ENCODE measurements at regions not wholly inside any gene's neighbourhood (a gene's known extent, or its start where the extent isn't known, plus 50 kb on each side); places are given as distances from the start of the nearest gene placed in this dataset.

GRCh38 chr2:236671896-236672562 is 102.4 kb downstream of the ACKR3 start:
- TF ChIP-seq RAD21 (IDR thresholded peaks at IDR 0.05; ENCODE audit: low read depth) (no peak), TAF1 (IDR thresholded peaks at IDR 0.05; ENCODE audit: low read depth) (no peak), YY1 (IDR thresholded peaks at IDR 0.05; ENCODE audit: low read depth) (no peak)

- TF ChIP-seq, protein P1, sequence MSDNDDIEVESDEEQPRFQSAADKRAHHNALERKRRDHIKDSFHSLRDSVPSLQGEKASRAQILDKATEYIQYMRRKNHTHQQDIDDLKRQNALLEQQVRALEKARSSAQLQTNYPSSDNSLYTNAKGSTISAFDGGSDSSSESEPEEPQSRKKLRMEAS (IDR thresholded peaks at IDR 0.05): no peak
- TF ChIP-seq CEBPB (IDR thresholded peaks at IDR 0.05) (no peak), CREB1 (IDR thresholded peaks at IDR 0.05; ENCODE audit: low read depth) (no peak), YY1 (IDR thresholded peaks at IDR 0.05; ENCODE audit: low read depth) (no peak), TAF1 (IDR thresholded peaks at IDR 0.05; ENCODE audit: low read depth) (no peak), EGR1 (IDR thresholded peaks at IDR 0.05) (no peak)
Measured at GRCh38 chr2:236672606-236673005, 103.0 kb downstream of the ACKR3 start.

- no peak for TF ChIP-seq USF1 (IDR thresholded peaks at IDR 0.05)
- TF ChIP-seq REST (IDR thresholded peaks at IDR 0.05; ENCODE audit: low read depth): no peak
- TF ChIP-seq TEAD4 (IDR thresholded peaks at IDR 0.05): no peak
- TF ChIP-seq YY1 (IDR thresholded peaks at IDR 0.05; ENCODE audit: low read depth): no peak
- no peak for TF ChIP-seq NFIC (IDR thresholded peaks at IDR 0.05)
- TF ChIP-seq, protein P1 (IDR thresholded peaks at IDR 0.05): no peak
- TF ChIP-seq TCF12 (IDR thresholded peaks at IDR 0.05; ENCODE audit: low read depth): no peak
- no peak for TF ChIP-seq EP300 (IDR thresholded peaks at IDR 0.05; ENCODE audit: borderline replicate concordance)
- TF ChIP-seq FOXM1 (IDR thresholded peaks at IDR 0.05; ENCODE audit: borderline replicate concordance, low read depth): no peak
- no peak for TF ChIP-seq ZBTB7A (IDR thresholded peaks at IDR 0.05; ENCODE audit: low read depth)
- TF ChIP-seq CEBPB (IDR thresholded peaks at IDR 0.05): no peak
- TF ChIP-seq RAD21 (IDR thresholded peaks at IDR 0.05; ENCODE audit: low read depth): no peak
- TF ChIP-seq CREB1 (IDR thresholded peaks at IDR 0.05; ENCODE audit: low read depth): no peak
- no peak for TF ChIP-seq TAF1 (IDR thresholded peaks at IDR 0.05; ENCODE audit: low read depth)
- no peak for TF ChIP-seq EGR1 (IDR thresholded peaks at IDR 0.05)
Measured at GRCh38 chr2:236673126-236673822, 103.6 kb downstream of the ACKR3 start.

DNA sequence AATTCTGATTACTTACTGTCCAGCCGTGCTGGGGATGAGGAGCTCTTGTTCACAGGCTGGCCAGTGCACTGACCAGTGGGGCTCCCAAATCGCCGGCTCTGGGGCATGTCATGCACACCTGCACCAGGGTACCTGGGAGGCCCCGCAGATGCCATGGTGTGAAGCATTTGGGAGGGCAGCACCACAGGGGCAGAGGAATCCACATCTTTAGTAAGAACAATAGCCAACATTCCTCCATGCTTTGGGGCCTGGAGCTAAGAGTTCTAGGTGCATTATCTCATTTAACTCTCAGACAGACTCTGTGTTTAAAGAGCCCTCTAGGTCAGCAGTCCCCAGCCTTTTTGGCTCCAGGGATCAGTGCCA is 104.2 kb downstream of the ACKR3 start:
- TF ChIP-seq TAF1 (IDR thresholded peaks at IDR 0.05; ENCODE audit: low read depth): no peak

- TF ChIP-seq USF1 (IDR thresholded peaks at IDR 0.05) (no peak), TAF1 (IDR thresholded peaks at IDR 0.05; ENCODE audit: low read depth) (no peak), EGR1 (IDR thresholded peaks at IDR 0.05) (no peak), FOXM1 (IDR thresholded peaks at IDR 0.05; ENCODE audit: borderline replicate concordance, low read depth) (no peak), CREB1 (IDR thresholded peaks at IDR 0.05; ENCODE audit: low read depth) (no peak), CEBPB (IDR thresholded peaks at IDR 0.05) (no peak), REST (IDR thresholded peaks at IDR 0.05; ENCODE audit: low read depth) (no peak), TEAD4 (IDR thresholded peaks at IDR 0.05) (no peak), TCF12 (IDR thresholded peaks at IDR 0.05; ENCODE audit: low read depth) (no peak), ZBTB7A (IDR thresholded peaks at IDR 0.05; ENCODE audit: low read depth) (no peak), RAD21 (IDR thresholded peaks at IDR 0.05; ENCODE audit: low read depth) (no peak), NFIC (IDR thresholded peaks at IDR 0.05) (no peak), EP300 (IDR thresholded peaks at IDR 0.05; ENCODE audit: borderline replicate concordance) (no peak)
- TF ChIP-seq, protein P1 (IDR thresholded peaks at IDR 0.05): no peak
Measured at GRCh38 chr2:236674238-236674637, 104.6 kb downstream of the ACKR3 start.

DNA sequence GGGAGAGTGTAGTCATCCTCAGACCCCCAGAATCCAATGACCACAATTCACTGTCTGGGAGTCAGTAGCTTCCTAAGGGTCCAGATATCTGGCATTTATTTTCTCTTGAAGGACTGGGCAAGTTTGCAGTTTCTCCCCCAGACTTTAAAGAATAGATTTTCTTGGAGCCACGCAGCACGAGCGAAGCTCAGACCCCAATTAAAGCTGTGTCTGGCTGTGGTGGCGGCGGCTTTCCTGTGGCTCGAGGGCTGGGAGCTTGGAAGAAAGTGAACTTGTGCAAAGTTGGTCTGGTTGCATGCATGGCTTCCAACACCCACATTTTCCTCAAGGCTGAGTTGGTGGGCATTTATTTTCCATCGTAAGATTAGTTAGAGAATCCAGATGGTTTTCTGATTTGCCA is 105.0 kb downstream of the ACKR3 start:
- no peak for TF ChIP-seq FOXM1 (IDR thresholded peaks at IDR 0.05; ENCODE audit: borderline replicate concordance, low read depth)
- no peak for TF ChIP-seq NFIC (IDR thresholded peaks at IDR 0.05)

Measured in Ishikawa (cell line).